ENCODE measurements at regions not wholly inside any gene's neighbourhood (a gene's known extent, or its start where the extent isn't known, plus 50 kb on each side); places are given as distances from the start of the nearest gene placed in this dataset.

DNA sequence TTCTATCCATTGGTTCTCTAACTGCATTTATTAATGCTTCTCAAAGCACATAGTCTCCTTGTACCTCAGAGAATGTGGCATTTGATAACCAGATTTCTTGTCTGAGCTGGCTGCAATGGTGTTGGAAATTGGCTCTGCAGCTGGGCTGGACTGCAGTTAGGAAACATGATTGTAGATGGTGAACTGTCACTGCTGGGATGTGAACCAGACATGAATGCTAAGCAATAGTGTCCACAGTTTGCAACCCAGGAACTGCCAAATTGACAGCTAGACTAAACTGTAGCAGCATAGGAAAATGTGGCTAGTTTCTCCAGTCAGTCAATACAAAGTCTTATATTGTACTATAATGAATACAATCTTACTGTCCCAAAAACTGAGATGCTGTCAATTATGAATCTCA is 656.6 kb upstream of the GOLIM4 start:
- TF ChIP-seq, protein P1, sequence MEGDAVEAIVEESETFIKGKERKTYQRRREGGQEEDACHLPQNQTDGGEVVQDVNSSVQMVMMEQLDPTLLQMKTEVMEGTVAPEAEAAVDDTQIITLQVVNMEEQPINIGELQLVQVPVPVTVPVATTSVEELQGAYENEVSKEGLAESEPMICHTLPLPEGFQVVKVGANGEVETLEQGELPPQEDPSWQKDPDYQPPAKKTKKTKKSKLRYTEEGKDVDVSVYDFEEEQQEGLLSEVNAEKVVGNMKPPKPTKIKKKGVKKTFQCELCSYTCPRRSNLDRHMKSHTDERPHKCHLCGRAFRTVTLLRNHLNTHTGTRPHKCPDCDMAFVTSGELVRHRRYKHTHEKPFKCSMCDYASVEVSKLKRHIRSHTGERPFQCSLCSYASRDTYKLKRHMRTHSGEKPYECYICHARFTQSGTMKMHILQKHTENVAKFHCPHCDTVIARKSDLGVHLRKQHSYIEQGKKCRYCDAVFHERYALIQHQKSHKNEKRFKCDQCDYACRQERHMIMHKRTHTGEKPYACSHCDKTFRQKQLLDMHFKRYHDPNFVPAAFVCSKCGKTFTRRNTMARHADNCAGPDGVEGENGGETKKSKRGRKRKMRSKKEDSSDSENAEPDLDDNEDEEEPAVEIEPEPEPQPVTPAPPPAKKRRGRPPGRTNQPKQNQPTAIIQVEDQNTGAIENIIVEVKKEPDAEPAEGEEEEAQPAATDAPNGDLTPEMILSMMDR (IDR thresholded peaks at IDR 0.05; ENCODE audit: control insufficient read depth, insufficient read depth, low read depth, low read length, missing control alignments): no peak
- no peak for DNase-seq (ENCODE audit: low read depth)
- no peak overlapping the region for H3K4me3 ChIP-seq (ENCODE audit: control insufficient read depth, low read depth, low read length)

DNA sequence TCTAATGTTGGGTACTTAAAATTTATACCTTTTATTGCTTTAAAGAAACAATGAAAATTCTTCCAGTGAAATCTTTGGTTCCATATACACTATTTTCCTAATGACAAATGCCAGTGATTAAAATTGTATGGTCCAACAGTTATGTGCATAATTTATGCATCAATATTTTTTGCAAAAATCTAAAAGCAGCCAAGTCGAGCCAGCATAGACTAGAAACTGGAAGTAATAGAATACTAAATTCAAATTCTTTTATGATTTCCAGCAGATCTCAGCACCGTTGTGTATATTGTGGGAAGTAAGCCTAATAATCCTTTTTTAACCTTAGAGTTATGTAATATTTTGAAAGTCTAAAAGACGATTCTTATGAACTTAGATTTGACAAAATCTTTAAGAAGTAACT is 652.0 kb upstream of the GOLIM4 start:
- H3K4me3 ChIP-seq (ENCODE audit: control insufficient read depth, low read depth, low read length): no peak overlapping the region
- DNase-seq (ENCODE audit: low read depth): no peak
- TF ChIP-seq, protein P1 (IDR thresholded peaks at IDR 0.05; ENCODE audit: control insufficient read depth, insufficient read depth, low read depth, low read length, missing control alignments): no peak

DNA sequence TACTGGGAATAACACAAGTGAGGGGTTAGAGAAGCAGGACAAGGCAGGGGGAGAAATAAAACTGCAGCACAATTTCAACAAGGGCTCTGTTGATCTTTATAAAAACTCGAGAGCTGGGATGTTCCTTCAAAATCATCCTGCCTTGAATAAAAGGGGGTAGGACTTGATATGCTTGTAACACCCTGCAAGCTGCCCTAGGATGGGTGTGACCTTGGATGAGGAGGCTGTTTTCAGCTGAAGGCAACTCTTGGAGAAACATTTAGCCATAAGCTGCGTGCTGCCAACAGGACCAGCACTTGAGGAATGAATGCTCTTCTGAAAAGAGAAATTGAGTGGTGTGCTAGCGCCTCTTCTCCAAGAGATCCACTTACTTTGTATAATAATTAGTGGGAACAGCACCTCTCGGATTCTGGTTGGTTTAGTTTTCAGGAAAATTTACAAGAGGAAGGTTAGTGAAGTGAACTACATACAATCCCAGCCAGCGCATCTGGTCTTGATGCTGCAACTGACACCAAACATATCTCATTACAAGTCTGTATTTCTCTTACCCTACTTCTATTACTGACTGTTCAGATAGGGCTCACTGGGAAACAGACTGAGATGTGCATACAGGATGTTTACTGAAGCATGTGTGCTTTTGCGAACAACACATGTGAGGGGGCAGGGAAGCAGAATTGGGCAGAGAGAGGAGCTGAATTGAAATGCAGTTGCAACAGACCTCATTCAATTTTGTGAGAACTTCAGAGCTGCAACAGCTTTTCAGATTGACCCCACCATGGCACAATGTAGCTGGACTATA is 643.0 kb upstream of the GOLIM4 start:
- TF ChIP-seq, protein P1 (IDR thresholded peaks at IDR 0.05; ENCODE audit: control insufficient read depth, insufficient read depth, low read depth, low read length, missing control alignments): no peak
- H3K4me3 ChIP-seq (ENCODE audit: control insufficient read depth, low read depth, low read length): no peak overlapping the region
- no peak for DNase-seq (ENCODE audit: low read depth)

DNA sequence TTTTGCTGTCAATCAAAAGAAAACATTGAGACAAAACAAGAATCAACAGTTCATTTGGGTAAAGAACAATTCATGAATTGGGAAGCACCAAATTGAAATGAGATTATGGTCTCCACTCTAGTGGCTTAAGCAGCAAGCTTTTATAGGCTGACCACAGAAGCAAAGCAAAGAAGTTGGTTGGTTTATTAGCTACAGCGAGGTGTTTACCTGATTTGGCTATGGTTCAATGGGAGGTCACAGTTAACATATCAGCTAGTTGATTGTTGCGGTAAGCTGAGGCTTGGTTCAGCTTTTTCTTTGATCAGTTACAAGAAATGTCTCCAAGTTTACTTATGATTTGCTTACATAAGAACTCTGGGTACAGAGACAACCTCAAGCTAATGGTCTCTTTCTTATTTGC is 640.5 kb upstream of the GOLIM4 start:
- TF ChIP-seq, protein P1 (IDR thresholded peaks at IDR 0.05; ENCODE audit: control insufficient read depth, insufficient read depth, low read depth, low read length, missing control alignments): no peak
- H3K4me3 ChIP-seq (ENCODE audit: control insufficient read depth, low read depth, low read length): no peak overlapping the region
- no peak for DNase-seq (ENCODE audit: low read depth)

DNA sequence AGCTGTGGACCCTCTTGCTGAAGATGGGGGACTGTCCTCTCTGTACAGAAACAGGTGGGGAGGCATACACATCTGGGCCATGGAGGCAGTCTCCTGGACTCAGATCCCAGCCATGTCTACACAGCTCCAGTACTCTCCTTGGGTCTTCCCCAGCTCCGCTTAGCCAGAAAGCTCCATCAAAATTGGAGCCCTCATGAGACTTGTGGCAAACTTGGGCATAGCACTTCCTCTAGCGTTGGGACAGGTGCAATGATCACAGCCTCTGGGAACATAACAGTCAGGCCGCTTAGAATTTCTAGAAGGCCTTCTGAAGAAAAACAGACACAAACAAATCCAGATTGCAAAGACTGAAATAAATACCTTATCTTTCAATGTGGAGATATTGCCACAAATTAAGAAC is 634.3 kb upstream of the GOLIM4 start:
- no peak overlapping the region for H3K4me3 ChIP-seq (ENCODE audit: control insufficient read depth, low read depth, low read length)
- TF ChIP-seq, protein P1 (IDR thresholded peaks at IDR 0.05; ENCODE audit: control insufficient read depth, insufficient read depth, low read depth, low read length, missing control alignments): no peak
- no peak for DNase-seq (ENCODE audit: low read depth)

DNA sequence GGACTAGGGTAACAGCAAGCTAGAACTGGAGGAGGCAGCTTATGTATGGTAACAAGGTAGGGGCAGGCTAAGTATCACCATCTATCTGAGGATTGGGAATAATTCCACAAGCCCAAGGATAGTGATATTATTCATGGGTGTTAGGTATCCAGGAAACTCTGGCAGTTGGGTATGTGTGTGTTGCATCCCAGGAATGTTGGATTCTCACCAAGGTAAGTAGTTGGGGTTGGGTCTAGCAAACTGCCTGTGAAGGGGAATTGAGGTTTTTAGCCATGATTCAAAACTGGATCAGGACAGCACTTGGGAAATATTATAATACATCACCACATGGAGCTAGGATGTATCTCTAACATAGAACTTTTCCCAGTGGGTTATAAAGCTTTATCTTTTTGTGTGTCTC is 626.4 kb upstream of the GOLIM4 start:
- no peak for DNase-seq (ENCODE audit: low read depth)
- H3K4me3 ChIP-seq (ENCODE audit: control insufficient read depth, low read depth, low read length): no peak overlapping the region
- TF ChIP-seq, protein P1 (IDR thresholded peaks at IDR 0.05; ENCODE audit: control insufficient read depth, insufficient read depth, low read depth, low read length, missing control alignments): no peak
